ENCODE measurements at regions not wholly inside any gene's neighbourhood (a gene's known extent, or its start where the extent isn't known, plus 50 kb on each side); places are given as distances from the start of the nearest gene placed in this dataset.

DNA sequence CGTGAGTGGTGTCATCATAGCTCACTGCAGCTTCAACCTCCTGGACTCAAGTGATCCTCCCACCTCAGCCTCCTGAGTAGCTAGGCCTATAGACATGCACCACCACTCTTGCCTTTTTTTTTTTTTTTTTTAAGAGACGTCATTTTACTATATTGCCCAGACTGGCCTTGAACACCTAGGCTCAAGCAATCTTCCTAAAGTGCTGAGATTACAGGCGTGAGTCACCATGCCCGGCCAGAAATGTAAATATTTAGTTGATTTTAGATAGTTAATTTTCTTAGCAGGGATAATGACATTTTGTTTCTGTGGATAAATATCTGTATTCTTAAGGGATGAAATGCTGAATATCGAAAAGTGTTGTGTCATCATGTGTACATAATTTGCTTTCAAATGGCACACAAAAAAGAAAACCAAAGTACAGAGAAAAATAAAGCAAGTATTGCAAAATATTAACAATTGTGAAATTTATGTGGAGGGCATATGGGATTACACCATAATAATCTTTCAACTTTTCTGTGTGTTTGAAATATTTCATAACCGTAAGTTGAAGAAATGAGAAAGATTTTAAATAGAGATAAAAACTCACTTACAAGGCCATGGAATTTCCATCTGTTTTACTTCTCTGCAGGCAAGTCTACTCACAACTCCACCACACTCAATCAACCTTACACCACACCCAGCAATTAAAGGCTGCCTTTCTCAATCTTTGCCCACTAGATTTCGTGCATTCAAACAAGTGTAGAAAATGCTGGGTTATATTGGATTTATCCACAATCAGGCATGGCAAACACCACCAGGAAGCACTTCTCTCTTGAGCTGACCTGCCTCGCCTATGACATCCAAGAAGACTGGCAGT lies 93.7 kb downstream of the SPTSSA start:
- no peak overlapping the region for H3K4me2 ChIP-seq (ENCODE audit: insufficient read depth, low read length)
- no peaks in the 10 kb centered on the region for H3K9me1 ChIP-seq (replicated peaks; ENCODE audit: control insufficient read depth, extremely low read depth, insufficient read depth, low read length)
- no TSS peak for BruUV-seq (replicated peaks)
- peaks cover 3 to 7% of the 10 kb centered on the region in 2 experiments for H3K27me3 ChIP-seq (ENCODE audit: control insufficient read depth in 2 of 2, insufficient read depth in 2 of 2, low read length in 2 of 2)
- no peak overlapping the region for H3K9ac ChIP-seq (replicated peaks; ENCODE audit: extremely low read depth, insufficient read depth, low read length)
- CTCF ChIA-PET, result no interaction called here
- dilution Hi-C loops (cut with MboI; ENCODE audit: extremely low pct_ligation_motif_present, low sequenced_read_pairs), result no loop called here
- H3K36me3 ChIP-seq (ENCODE audit: control insufficient read depth in 2 of 2, extremely low read depth in 1 of 2, insufficient read depth in 2 of 2, low read length in 2 of 2), result no peaks in the 10 kb centered on the region
- no peak overlapping the region for H3K27ac ChIP-seq (ENCODE audit: insufficient read depth, low read depth, low read length)
- no peak overlapping the region for H2AFZ ChIP-seq (ENCODE audit: low read depth, low read length)
- H3K79me2 ChIP-seq (ENCODE audit: control insufficient read depth, insufficient read depth, low read length), result no peaks in the 10 kb centered on the region
- TF ChIP-seq MAX (IDR thresholded peaks at IDR 0.05; ENCODE audit: insufficient read depth, insufficient read length), result no peak
- no peak for TF ChIP-seq FOS (IDR thresholded peaks at IDR 0.05; ENCODE audit: borderline replicate concordance, insufficient read depth, low read length)
- TF ChIP-seq, protein P1, sequence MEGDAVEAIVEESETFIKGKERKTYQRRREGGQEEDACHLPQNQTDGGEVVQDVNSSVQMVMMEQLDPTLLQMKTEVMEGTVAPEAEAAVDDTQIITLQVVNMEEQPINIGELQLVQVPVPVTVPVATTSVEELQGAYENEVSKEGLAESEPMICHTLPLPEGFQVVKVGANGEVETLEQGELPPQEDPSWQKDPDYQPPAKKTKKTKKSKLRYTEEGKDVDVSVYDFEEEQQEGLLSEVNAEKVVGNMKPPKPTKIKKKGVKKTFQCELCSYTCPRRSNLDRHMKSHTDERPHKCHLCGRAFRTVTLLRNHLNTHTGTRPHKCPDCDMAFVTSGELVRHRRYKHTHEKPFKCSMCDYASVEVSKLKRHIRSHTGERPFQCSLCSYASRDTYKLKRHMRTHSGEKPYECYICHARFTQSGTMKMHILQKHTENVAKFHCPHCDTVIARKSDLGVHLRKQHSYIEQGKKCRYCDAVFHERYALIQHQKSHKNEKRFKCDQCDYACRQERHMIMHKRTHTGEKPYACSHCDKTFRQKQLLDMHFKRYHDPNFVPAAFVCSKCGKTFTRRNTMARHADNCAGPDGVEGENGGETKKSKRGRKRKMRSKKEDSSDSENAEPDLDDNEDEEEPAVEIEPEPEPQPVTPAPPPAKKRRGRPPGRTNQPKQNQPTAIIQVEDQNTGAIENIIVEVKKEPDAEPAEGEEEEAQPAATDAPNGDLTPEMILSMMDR (IDR thresholded peaks at IDR 0.05; ENCODE audit: extremely low read depth in 1 of 2, insufficient read depth in 1 of 2, low read depth in 1 of 2, low read length in 2 of 2), result no peak
- TF ChIP-seq EZH2 (IDR thresholded peaks at IDR 0.05; ENCODE audit: borderline replicate concordance, low read depth, low read length, severe bottlenecking), result no peak
- H3K9me3 ChIP-seq (replicated peaks; ENCODE audit: control insufficient read depth, insufficient read depth, low read length), result no peaks in the 10 kb centered on the region
- POLR2A ChIA-PET, result no interaction called here
- no peak for DNase-seq (ENCODE audit: low read depth, low spot score)
- H4K20me1 ChIP-seq (replicated peaks; ENCODE audit: control insufficient read depth, extremely low read depth, insufficient read depth, low read length), result no peaks in the 10 kb centered on the region
- H3K4me3 ChIP-seq (replicated peaks in 1 of 3; ENCODE audit: insufficient read depth in 1 of 3, low read depth in 1 of 3, low read length in 3 of 3), result no peak overlapping the region
- intact Hi-C loops (cut with micrococcal nuclease), result no loop called here
- no peaks in the 10 kb centered on the region for H3K4me1 ChIP-seq (ENCODE audit: control insufficient read depth, extremely low read depth, insufficient read depth, low read length)
- no peak for FAIRE-seq

Measured in endothelial cell of umbilical vein (primary cell).